Hepatocyte (in vitro differentiated cells): ENCODE measurements at regions not wholly inside any gene's neighbourhood (a gene's known extent, or its start where the extent isn't known, plus 50 kb on each side); places are given as distances from the start of the nearest gene placed in this dataset.

ENCODE experiments used
- CTCF ChIP-seq: fragments of 200-600 bp; sonication (generic); IDR thresholded peaks from 2 replicates; pipeline ENCODE4 v1.5.1; 2016; ENCODE audit warnings: antibody characterized with exemption, mild to moderate bottlenecking; ENCODE audit not compliant: poor library complexity
- EZH2 ChIP-seq: fragments of 200-600 bp; sonication (generic); IDR thresholded peaks from 2 replicates; pipeline ENCODE4 v1.6.1; 2016; ENCODE audit warnings: antibody characterized with exemption, mild to moderate bottlenecking, borderline replicate concordance
- EZH2phosphoT487 ChIP-seq: fragments of 200-600 bp; sonication (generic); IDR thresholded peaks from one replicate; pipeline ENCODE4 v1.6.1; 2018; ENCODE audit warnings: antibody characterized with exemption, mild to moderate bottlenecking, low read depth, moderate library complexity; ENCODE audit not compliant: unreplicated experiment, severe bottlenecking

GRCh38 chr10:130377986-130378540 is 241.9 kb downstream of the GLRX3 start:
- TF ChIP-seq CTCF: no peak
- no peak for TF ChIP-seq EZH2
- no peak for TF ChIP-seq EZH2phosphoT487
